HG03354 (cell line): ENCODE measurements at regions not wholly inside any gene's neighbourhood (a gene's known extent, or its start where the extent isn't known, plus 50 kb on each side); places are given as distances from the start of the nearest gene placed in this dataset.

ENCODE experiments used
- ATAC-seq: cut with Tn5 transposase; IDR thresholded peaks from one replicate; pipeline ENCODE4 v1.9.1; 2021; ENCODE audit warnings: mild to moderate bottlenecking; ENCODE audit not compliant: unreplicated experiment, poor library complexity, severe bottlenecking

- no peak for ATAC-seq
These were observed 508.8 kb downstream of the PLPP3 start for GRCh38 chr1:56070601-56071000.

GRCh38 chr1:56069824-56070223, 509.5 kb downstream of the PLPP3 start:
- ATAC-seq = no peak

- ATAC-seq = no peak
These were observed 510.5 kb downstream of the PLPP3 start for GRCh38 chr1:56068908-56069307.

GRCh38 chr1:56068210-56068609, 511.2 kb downstream of the PLPP3 start:
- no peak for ATAC-seq

GRCh38 chr1:56065729-56066128, 513.6 kb downstream of the PLPP3 start:
- ATAC-seq = no peak

- no peak for ATAC-seq
These were observed 514.7 kb downstream of the PLPP3 start for GRCh38 chr1:56064705-56065104.

- ATAC-seq = no peak
These were observed 515.9 kb downstream of the PLPP3 start for GRCh38 chr1:56063461-56063860.

GRCh38 chr1:56062625-56063024, 516.7 kb downstream of the PLPP3 start:
- no peak for ATAC-seq

- peak; percentile 53 for ATAC-seq
These were observed 517.5 kb downstream of the PLPP3 start for GRCh38 chr1:56061824-56062223.

GRCh38 chr1:56060906-56061305, 518.5 kb downstream of the PLPP3 start:
- ATAC-seq = no peak

GRCh38 chr1:56057466-56058405, 521.6 kb downstream of the PLPP3 start:
- no peak for ATAC-seq

- no peak for ATAC-seq
These were observed 522.7 kb downstream of the PLPP3 start for GRCh38 chr1:56056438-56057287.

GRCh38 chr1:56054959-56055358, 524.4 kb downstream of the PLPP3 start:
- no peak for ATAC-seq

- no peak for ATAC-seq
These were observed 527.3 kb downstream of the PLPP3 start for GRCh38 chr1:56052041-56052440.

- no peak for ATAC-seq
These were observed 528.5 kb downstream of the PLPP3 start for GRCh38 chr1:56050911-56051310.

GRCh38 chr1:56045477-56045876, 533.9 kb downstream of the PLPP3 start:
- ATAC-seq = no peak

GRCh38 chr1:56045062-56045461, 534.3 kb downstream of the PLPP3 start:
- no peak for ATAC-seq

- no peak for ATAC-seq
These were observed 542.9 kb downstream of the PLPP3 start for GRCh38 chr1:56036479-56036878.

- ATAC-seq = no peak
These were observed 544.4 kb downstream of the PLPP3 start for GRCh38 chr1:56034847-56035481.

- no peak for ATAC-seq
These were observed 545.1 kb downstream of the PLPP3 start for GRCh38 chr1:56034222-56034621.
